ENCODE measurements at regions not wholly inside any gene's neighbourhood (a gene's known extent, or its start where the extent isn't known, plus 50 kb on each side); places are given as distances from the start of the nearest gene placed in this dataset.

DNA sequence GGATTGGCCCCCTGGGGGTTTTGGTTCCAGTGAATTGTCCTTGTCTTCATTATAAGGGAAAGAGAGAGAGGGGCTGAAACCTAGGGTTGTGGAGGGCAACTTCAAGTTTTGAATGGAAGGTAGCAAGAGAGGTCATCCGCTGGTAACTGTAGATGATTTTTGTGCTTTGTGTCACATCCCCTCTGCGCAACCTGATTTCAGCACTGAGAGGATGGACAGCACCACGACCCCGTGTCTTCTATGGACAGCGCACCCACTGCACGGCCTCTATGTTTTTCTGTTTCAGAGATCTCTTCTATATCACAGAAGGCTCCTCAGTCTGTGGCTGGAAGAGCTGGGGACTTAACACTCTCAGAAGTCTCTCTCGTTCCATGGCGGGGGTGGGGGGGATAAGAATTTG lies 127.0 kb upstream of the RPH3A start:
- DNase-seq (peak; percentile 43), ATAC-seq (no peak)
- H3K4me1 Mint-ChIP-seq (ENCODE audit: low read depth), result no peaks in the 10 kb centered on the region
- H3K27ac Mint-ChIP-seq, result no peak overlapping the region
- ChIA-PET POLR2A (no interaction called here), CTCF (no interaction called here)
- intact Hi-C loops (cut with micrococcal nuclease), result no loop called here
- H3K4me3 Mint-ChIP-seq, result no peak overlapping the region
- TF ChIP-seq, protein P1, sequence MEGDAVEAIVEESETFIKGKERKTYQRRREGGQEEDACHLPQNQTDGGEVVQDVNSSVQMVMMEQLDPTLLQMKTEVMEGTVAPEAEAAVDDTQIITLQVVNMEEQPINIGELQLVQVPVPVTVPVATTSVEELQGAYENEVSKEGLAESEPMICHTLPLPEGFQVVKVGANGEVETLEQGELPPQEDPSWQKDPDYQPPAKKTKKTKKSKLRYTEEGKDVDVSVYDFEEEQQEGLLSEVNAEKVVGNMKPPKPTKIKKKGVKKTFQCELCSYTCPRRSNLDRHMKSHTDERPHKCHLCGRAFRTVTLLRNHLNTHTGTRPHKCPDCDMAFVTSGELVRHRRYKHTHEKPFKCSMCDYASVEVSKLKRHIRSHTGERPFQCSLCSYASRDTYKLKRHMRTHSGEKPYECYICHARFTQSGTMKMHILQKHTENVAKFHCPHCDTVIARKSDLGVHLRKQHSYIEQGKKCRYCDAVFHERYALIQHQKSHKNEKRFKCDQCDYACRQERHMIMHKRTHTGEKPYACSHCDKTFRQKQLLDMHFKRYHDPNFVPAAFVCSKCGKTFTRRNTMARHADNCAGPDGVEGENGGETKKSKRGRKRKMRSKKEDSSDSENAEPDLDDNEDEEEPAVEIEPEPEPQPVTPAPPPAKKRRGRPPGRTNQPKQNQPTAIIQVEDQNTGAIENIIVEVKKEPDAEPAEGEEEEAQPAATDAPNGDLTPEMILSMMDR (IDR thresholded peaks at IDR 0.05), result no peak
- no peaks in the 10 kb centered on the region for H3K36me3 Mint-ChIP-seq (ENCODE audit: low read depth)
- no peaks in the 10 kb centered on the region for H3K9me3 Mint-ChIP-seq
- H3K27me3 Mint-ChIP-seq, result peaks cover 21% of the 10 kb centered on the region

DNA sequence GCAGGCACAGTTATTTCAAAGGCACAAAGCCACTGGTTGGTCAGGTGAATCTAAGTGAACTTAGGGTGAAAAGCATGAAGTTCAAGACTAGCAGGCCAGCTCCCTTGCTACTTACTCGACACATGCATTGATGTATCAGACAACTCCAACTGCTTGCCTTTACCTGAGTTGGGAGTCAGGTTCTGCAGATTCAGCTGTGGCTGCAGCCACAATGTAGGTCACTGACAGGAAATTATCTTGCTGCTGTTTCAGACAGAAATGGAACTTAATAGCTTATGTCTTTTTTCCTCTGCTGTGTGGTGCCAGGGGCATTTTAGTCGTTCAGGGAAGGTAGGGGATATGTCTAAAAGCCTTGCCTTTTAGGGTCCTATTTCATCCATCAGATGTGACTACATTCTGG lies 125.6 kb upstream of the RPH3A start:
- POLR2A ChIA-PET, result no interaction called here
- Mint-ChIP-seq H3K27ac (no peak overlapping the region), H3K27me3 (peaks cover 21% of the 10 kb centered on the region), H3K4me1 (ENCODE audit: low read depth) (no peaks in the 10 kb centered on the region), H3K4me3 (no peak overlapping the region), H3K36me3 (ENCODE audit: low read depth) (no peaks in the 10 kb centered on the region), H3K9me3 (no peaks in the 10 kb centered on the region)
- CTCF ChIA-PET, result no interaction called here
- DNase-seq (no peak), ATAC-seq (no peak)
- intact Hi-C loops (cut with micrococcal nuclease), result no loop called here
- TF ChIP-seq, protein P1 (IDR thresholded peaks at IDR 0.05), result no peak

- ChIA-PET POLR2A (no interaction called here), CTCF (interaction anchor here (1.5 kb wide), 1 partner anchor 12 kb away, joined by 5 read pairs; no protein-coding TSS in a partner anchor)
- Mint-ChIP-seq H3K4me1 (ENCODE audit: low read depth) (no peaks in the 10 kb centered on the region), H3K4me3 (no peak overlapping the region), H3K27me3 (peaks cover 12% of the 10 kb centered on the region), H3K36me3 (ENCODE audit: low read depth) (no peaks in the 10 kb centered on the region), H3K9me3 (no peaks in the 10 kb centered on the region), H3K27ac (no peak overlapping the region)
- no peak for ATAC-seq
- no peak for DNase-seq
- TF ChIP-seq, protein P1 (IDR thresholded peaks at IDR 0.05), result no peak
- intact Hi-C loops (cut with micrococcal nuclease), result no loop called here
Measured at GRCh38 chr12:112671564-112671963, 120.0 kb upstream of the RPH3A start.

DNA sequence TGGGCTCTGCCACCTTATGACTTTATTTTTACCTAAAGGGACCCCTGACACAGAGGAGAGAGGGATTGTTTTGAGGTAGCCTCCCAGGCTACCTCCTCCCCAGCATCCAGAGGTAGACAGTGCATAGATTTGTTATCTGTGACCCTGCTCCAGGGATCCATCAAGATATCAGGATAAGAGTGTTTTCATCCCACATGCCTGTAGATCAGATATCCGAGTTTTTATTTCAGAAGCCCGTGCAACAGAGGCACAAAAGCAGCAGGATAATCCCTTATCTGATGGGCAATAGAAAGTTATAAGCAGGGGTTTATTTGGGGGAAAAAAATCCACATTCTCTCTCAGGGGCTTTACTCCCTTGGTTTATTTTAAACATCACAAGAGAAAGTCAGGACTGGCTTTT lies 117.0 kb upstream of the RPH3A start:
- TF ChIP-seq, protein P1 (IDR thresholded peaks at IDR 0.05), result no peak
- Mint-ChIP-seq H3K27ac (no peak overlapping the region), H3K4me1 (ENCODE audit: low read depth) (no peaks in the 10 kb centered on the region), H3K9me3 (no peaks in the 10 kb centered on the region), H3K4me3 (no peak overlapping the region), H3K27me3 (peaks cover 11% of the 10 kb centered on the region), H3K36me3 (ENCODE audit: low read depth) (no peaks in the 10 kb centered on the region)
- intact Hi-C loops (cut with micrococcal nuclease), result no loop called here
- ChIA-PET CTCF (no interaction called here), POLR2A (no interaction called here)
- ATAC-seq (no peak), DNase-seq (no peak)

DNA sequence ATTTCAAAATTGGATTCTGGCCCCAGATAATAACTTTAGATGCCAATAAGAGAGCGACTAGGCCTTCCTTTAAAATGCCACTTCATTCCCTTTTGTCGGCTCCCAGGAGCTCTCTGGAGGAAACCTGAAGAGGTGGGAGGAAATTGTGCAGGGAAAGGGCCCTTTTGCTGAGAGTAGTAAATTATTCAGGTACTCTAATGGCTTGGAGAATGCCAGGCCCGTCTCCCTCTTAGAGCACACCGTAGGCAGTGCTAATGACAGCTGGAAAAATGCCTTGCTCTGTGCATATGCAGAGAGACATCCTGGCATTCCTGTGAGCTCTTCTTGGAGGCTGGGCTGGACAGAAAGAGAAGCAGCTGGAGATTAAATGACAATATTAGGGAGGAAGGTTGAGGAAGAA lies 115.0 kb upstream of the RPH3A start:
- CTCF ChIA-PET, result no interaction called here
- H3K36me3 Mint-ChIP-seq (ENCODE audit: low read depth), result no peaks in the 10 kb centered on the region
- intact Hi-C loops (cut with micrococcal nuclease), result no loop called here
- DNase-seq (no peak), ATAC-seq (no peak)
- POLR2A ChIA-PET, result no interaction called here
- TF ChIP-seq, protein P1 (IDR thresholded peaks at IDR 0.05), result no peak
- no peaks in the 10 kb centered on the region for H3K9me3 Mint-ChIP-seq
- peaks cover 12% of the 10 kb centered on the region for H3K27me3 Mint-ChIP-seq
- H3K4me3 Mint-ChIP-seq, result no peak overlapping the region
- H3K4me1 Mint-ChIP-seq (ENCODE audit: low read depth), result no peaks in the 10 kb centered on the region
- H3K27ac Mint-ChIP-seq, result no peak overlapping the region
